OCI-LY7 (cell line): ENCODE measurements at regions not wholly inside any gene's neighbourhood (a gene's known extent, or its start where the extent isn't known, plus 50 kb on each side); places are given as distances from the start of the nearest gene placed in this dataset.
"Not testable (repeated sequence)": the region's sequence is repeated elsewhere in the genome, so short reads cannot be mapped to it uniquely, and the experiment has no call there.

Experiments
- BruUV-seq: library from RNA; stranded (reverse); fragments of 400-500 nt; replicated peaks from 2 replicates; lab custom pipeline; 2021; lab: Mats Ljungman, UMichigan
- CTCF ChIA-PET: fragments of 300-600 bp; sonication (Branson Sonifier 250); formaldehyde crosslinking; loops from one replicate; lab custom pipeline; 2022; ENCODE audit warnings: antibody characterized with exemption; ENCODE audit not compliant: unreplicated experiment; lab: Charles Lee
- POLR2A ChIA-PET: fragments of 300-600 bp; sonication (Branson Sonifier 250); formaldehyde crosslinking; loops from one replicate; lab custom pipeline; 2022; ENCODE audit warnings: antibody characterized with exemption; lab: Charles Lee
- DNase-seq: peaks from one replicate; pipeline ENCODE4 v3.0.0-alpha.2; 2015; ENCODE audit warnings: low spot score
- H2AFZ ChIP-seq: fragments of 200-600 bp; sonication (generic), shearing (Covaris generic); 2 replicates; pipeline ENCODE4 v1.6.1; 2014; ENCODE audit warnings: mild to moderate bottlenecking, antibody characterized with exemption, low read length, moderate library complexity
- H3K27ac ChIP-seq: fragments of 200-600 bp; sonication (generic); 2 replicates; pipeline ENCODE4 v1.5.1; 2014; ENCODE audit warnings: mixed run types, low read depth, mild to moderate bottlenecking, moderate library complexity, low read length, inconsistent platforms; ENCODE audit not compliant: poor library complexity, severe bottlenecking
- H3K36me3 ChIP-seq: fragments of 200-600 bp; sonication (generic); 2 replicates; pipeline ENCODE4 v1.6.1; 2014; ENCODE audit warnings: mild to moderate bottlenecking, antibody characterized with exemption, low read length, moderate library complexity, mixed read lengths; ENCODE audit not compliant: insufficient read depth
- H3K4me1 ChIP-seq: fragments of 200-600 bp; sonication (generic); 2 replicates; pipeline ENCODE4 v1.5.1; 2014; ENCODE audit warnings: mild to moderate bottlenecking, low read length; ENCODE audit not compliant: insufficient read depth, poor library complexity, severe bottlenecking
- H3K4me2 ChIP-seq: fragments of 200-600 bp; sonication (generic); 2 replicates; pipeline ENCODE4 v1.6.1; 2014; ENCODE audit warnings: mild to moderate bottlenecking, low read length
- H3K4me3 ChIP-seq: fragments of 200-600 bp; sonication (generic); 2 replicates; pipeline ENCODE4 v1.5.1; 2014; ENCODE audit warnings: mild to moderate bottlenecking, low read depth, low read length; ENCODE audit not compliant: poor library complexity, severe bottlenecking
- H3K79me2 ChIP-seq: fragments of 200-600 bp; sonication (generic); 2 replicates; pipeline ENCODE4 v1.6.1; 2016; ENCODE audit warnings: low read depth, mild to moderate bottlenecking, low read length, moderate library complexity, mixed read lengths; ENCODE audit not compliant: insufficient read depth
- H3K9me2 ChIP-seq: fragments of 200-600 bp; sonication (generic); 2 replicates; pipeline ENCODE4 v1.6.1; 2016; ENCODE audit warnings: mild to moderate bottlenecking, low read length, mixed read lengths; ENCODE audit not compliant: insufficient read depth
- H3K9me3 ChIP-seq: fragments of 200-600 bp; sonication (generic); 2 replicates; pipeline ENCODE4 v1.6.1; 2014; ENCODE audit warnings: mild to moderate bottlenecking, mixed run types, low read length, mixed read lengths
- H4K20me1 ChIP-seq: fragments of 200-600 bp; sonication (generic); 2 replicates; pipeline ENCODE4 v1.6.1; 2014; ENCODE audit warnings: mild to moderate bottlenecking, antibody characterized with exemption, low read length, moderate library complexity, mixed read lengths; ENCODE audit not compliant: insufficient read depth
- EZH2phosphoT487 ChIP-seq: fragments of 200-600 bp; sonication (generic); IDR thresholded peaks from 2 replicates; pipeline ENCODE4 v1.6.1; 2018; ENCODE audit warnings: low read depth, borderline replicate concordance, mild to moderate bottlenecking, mixed run types, antibody characterized with exemption, low read length, moderate library complexity, mixed read lengths
- intact Hi-C: fragments of 100-400 bp; cut with micrococcal nuclease; formaldehyde crosslinking; loops from one replicate; pipeline ENCODE4 v1.10.0; 2022; ENCODE audit not compliant: unreplicated experiment
- TF ChIP-seq, protein P1 (sequence below): fragments of 200-600 bp; sonication (generic); conservative IDR thresholded peaks from 2 replicates; pipeline ENCODE4 v1.5.1; 2014; ENCODE audit warnings: mild to moderate bottlenecking, antibody characterized with exemption, low read length, moderate library complexity, mixed read lengths

- H3K9me2 ChIP-seq = no peaks in the 10 kb centered on the region
- ChIA-PET CTCF (no interaction called here), POLR2A (no interaction called here)
- no TSS peak for BruUV-seq
- H3K4me2 ChIP-seq = no peak overlapping the region
- no peaks in the 10 kb centered on the region for H3K4me1 ChIP-seq
- no peaks in the 10 kb centered on the region for H3K79me2 ChIP-seq
- no peak for DNase-seq
- H3K9me3 ChIP-seq = no peaks in the 10 kb centered on the region
- no peak overlapping the region for H2AFZ ChIP-seq
- TF ChIP-seq EZH2phosphoT487 = no peak
- TF ChIP-seq, protein P1, sequence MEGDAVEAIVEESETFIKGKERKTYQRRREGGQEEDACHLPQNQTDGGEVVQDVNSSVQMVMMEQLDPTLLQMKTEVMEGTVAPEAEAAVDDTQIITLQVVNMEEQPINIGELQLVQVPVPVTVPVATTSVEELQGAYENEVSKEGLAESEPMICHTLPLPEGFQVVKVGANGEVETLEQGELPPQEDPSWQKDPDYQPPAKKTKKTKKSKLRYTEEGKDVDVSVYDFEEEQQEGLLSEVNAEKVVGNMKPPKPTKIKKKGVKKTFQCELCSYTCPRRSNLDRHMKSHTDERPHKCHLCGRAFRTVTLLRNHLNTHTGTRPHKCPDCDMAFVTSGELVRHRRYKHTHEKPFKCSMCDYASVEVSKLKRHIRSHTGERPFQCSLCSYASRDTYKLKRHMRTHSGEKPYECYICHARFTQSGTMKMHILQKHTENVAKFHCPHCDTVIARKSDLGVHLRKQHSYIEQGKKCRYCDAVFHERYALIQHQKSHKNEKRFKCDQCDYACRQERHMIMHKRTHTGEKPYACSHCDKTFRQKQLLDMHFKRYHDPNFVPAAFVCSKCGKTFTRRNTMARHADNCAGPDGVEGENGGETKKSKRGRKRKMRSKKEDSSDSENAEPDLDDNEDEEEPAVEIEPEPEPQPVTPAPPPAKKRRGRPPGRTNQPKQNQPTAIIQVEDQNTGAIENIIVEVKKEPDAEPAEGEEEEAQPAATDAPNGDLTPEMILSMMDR = no peak
- H4K20me1 ChIP-seq = no peaks in the 10 kb centered on the region
- H3K4me3 ChIP-seq = no peak overlapping the region
- no peaks in the 10 kb centered on the region for H3K36me3 ChIP-seq
- intact Hi-C loops = no loop called here
- no peak overlapping the region for H3K27ac ChIP-seq
These were observed 211.3 kb downstream of the TMEM121 start for GRCh38 chr14:105737504-105738246.

DNA sequence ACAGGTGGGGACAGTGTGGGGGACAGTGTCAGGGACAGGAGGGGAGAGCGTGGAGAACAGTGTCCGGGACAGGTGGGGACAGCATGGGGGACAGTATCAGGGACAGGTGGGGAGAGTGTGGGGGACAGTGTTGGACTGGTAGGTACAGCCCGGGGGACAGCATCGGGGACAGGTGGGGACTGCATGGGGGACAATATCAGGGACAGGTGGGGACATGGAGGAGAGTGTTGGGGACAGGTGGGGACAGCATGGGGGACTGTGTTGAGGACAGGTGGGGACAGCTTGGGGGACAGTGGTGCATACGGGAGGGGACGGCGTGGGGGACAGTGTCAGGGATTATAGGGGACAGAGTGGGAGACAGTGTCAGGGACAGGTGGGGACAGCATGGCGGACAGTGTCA lies 212.3 kb downstream of the TMEM121 start:
- intact Hi-C loops = no loop called here
- ChIA-PET CTCF (no interaction called here), POLR2A (no interaction called here)
- H3K9me2 ChIP-seq = no peaks in the 10 kb centered on the region
- no peaks in the 10 kb centered on the region for H3K79me2 ChIP-seq
- no peak overlapping the region for H3K4me2 ChIP-seq
- H3K27ac ChIP-seq = no peak overlapping the region
- H3K36me3 ChIP-seq = no peaks in the 10 kb centered on the region
- no peaks in the 10 kb centered on the region for H3K9me3 ChIP-seq
- no peak overlapping the region for H3K4me3 ChIP-seq
- H2AFZ ChIP-seq = no peak overlapping the region
- no peak for DNase-seq
- BruUV-seq = no TSS peak
- H3K4me1 ChIP-seq = no peaks in the 10 kb centered on the region
- H4K20me1 ChIP-seq = no peaks in the 10 kb centered on the region
- TF ChIP-seq, protein P1 = no peak
- no peak for TF ChIP-seq EZH2phosphoT487

- H3K4me2 ChIP-seq = no peak overlapping the region
- no peak overlapping the region for H3K4me3 ChIP-seq
- TF ChIP-seq, protein P1 = no peak
- TF ChIP-seq EZH2phosphoT487 = no peak
- no peak overlapping the region for H2AFZ ChIP-seq
- BruUV-seq = no TSS peak
- DNase-seq = no peak
- intact Hi-C loops = no loop called here
- POLR2A ChIA-PET = no interaction called here
- H3K27ac ChIP-seq = no peak overlapping the region
- no peaks in the 10 kb centered on the region for H3K36me3 ChIP-seq
- no peaks in the 10 kb centered on the region for H4K20me1 ChIP-seq
- no peaks in the 10 kb centered on the region for H3K4me1 ChIP-seq
- no peaks in the 10 kb centered on the region for H3K9me2 ChIP-seq
- no peaks in the 10 kb centered on the region for H3K9me3 ChIP-seq
- CTCF ChIA-PET = no interaction called here
- no peaks in the 10 kb centered on the region for H3K79me2 ChIP-seq
These were observed 213.1 kb downstream of the TMEM121 start for GRCh38 chr14:105739331-105740102.

DNA sequence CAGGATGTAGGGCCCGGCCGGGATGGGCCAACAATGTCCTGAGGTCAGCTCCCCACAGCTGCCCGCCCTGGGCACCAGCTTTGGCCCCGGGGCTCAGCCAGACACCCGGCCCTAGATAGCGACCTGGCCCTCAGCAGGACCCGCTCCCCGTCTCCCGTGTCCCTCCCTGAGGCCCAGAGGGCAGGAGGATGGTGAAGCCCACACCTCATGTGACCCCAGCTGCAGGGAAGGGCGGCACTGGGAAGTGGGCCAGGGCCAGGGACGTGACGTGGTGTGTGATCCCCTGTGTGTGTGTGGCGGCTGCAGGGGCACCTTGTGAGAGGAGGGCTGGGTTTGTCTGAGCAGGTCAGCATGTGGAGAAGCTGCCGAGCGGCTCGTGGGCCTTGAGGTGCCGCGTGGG lies 213.9 kb downstream of the TMEM121 start:
- intact Hi-C loops = not testable (repeated sequence)

More for the DNA sequence above, 213.9 kb downstream of the TMEM121 start:
- H3K4me2 ChIP-seq, H3K27ac ChIP-seq, H3K9me2 ChIP-seq, H3K79me2 ChIP-seq, H3K4me1 ChIP-seq, CTCF ChIA-PET, H4K20me1 ChIP-seq, H2AFZ ChIP-seq, H3K36me3 ChIP-seq, DNase-seq, H3K4me3 ChIP-seq, H3K9me3 ChIP-seq, POLR2A ChIA-PET, BruUV-seq: not testable (repeated sequence)
